Kidney (tissue), 13 donors: ENCODE measurements at regions not wholly inside any gene's neighbourhood (a gene's known extent, or its start where the extent isn't known, plus 50 kb on each side); places are given as distances from the start of the nearest gene placed in this dataset.
"Not testable (repeated sequence)": the region's sequence is repeated elsewhere in the genome, so short reads cannot be mapped to it uniquely, and the experiment has no call there.

ENCODE experiments used
- DNase-seq, 5 donors: peaks; one replicate each; pipeline ENCODE4 v3.0.0-alpha.2; 2013 to 2020
- FAIRE-seq: peaks from 2 replicates; lab custom pipeline; 2012; peaks lifted over from hg19 to GRCh38; lab: Jason Lieb, UNC
- H3K27ac ChIP-seq, 2 donors: one replicate each; pipeline ENCODE4 v1.7.0; 2013; ENCODE audit warnings: low read depth in 2 of 2, low read length in 2 of 2, inconsistent platforms in 1 of 2
- H3K27me3 ChIP-seq: one replicate; pipeline ENCODE4 v1.7.1; 2013; ENCODE audit warnings: low read length, inconsistent platforms; ENCODE audit not compliant: control insufficient read depth, insufficient read depth
- H3K36me3 ChIP-seq, 3 donors: one replicate each; pipeline versions ENCODE4 v1.7.0 to v1.7.1; 2013; ENCODE audit warnings: low read length in 3 of 3, control low read depth in 1 of 3, inconsistent platforms in 1 of 3; ENCODE audit not compliant: insufficient read depth in 3 of 3, control insufficient read depth in 2 of 3
- H3K4me1 ChIP-seq, 3 donors: one replicate each; pipeline versions ENCODE4 v1.7.0 to v1.7.1; 2013; ENCODE audit warnings: low read length in 3 of 3, inconsistent platforms in 1 of 3, low read depth in 1 of 3; ENCODE audit not compliant: control insufficient read depth in 2 of 3, insufficient read depth in 2 of 3
- H3K4me3 ChIP-seq, 3 donors: one replicate each; pipeline versions ENCODE4 v1.7.0 to v1.8.1; 2013; ENCODE audit warnings: low read length in 3 of 3, control low read depth in 1 of 3, inconsistent platforms in 1 of 3
- H3K9ac ChIP-seq, 3 donors: one replicate each; pipeline versions ENCODE4 v1.7.0 to v1.7.1; 2013; ENCODE audit warnings: low read length in 3 of 3, control low read depth in 1 of 3, inconsistent platforms in 1 of 3
- H3K9me3 ChIP-seq, 3 donors: one replicate each; pipeline versions ENCODE4 v1.7.0 to v1.7.1; 2013; ENCODE audit warnings: low read length in 3 of 3, control low read depth in 1 of 3, inconsistent platforms in 1 of 3; ENCODE audit not compliant: control insufficient read depth in 2 of 3, insufficient read depth in 1 of 3
- CTCF ChIP-seq: IDR thresholded peaks from 3 replicates; pipeline ENCODE4 v1.5.1; 2012; ENCODE audit warnings: mild to moderate bottlenecking, moderate library complexity, borderline replicate concordance; ENCODE audit not compliant: insufficient read depth; ENCODE audit errors: extremely low read depth
- intact Hi-C: fragments of 100-400 bp; cut with DNase I; formaldehyde crosslinking; loops from one replicate; pipeline ENCODE4 v1.11.1; 2022
- donor health status: control.
- donor health status: control.
- donor health status: control.
- donor health status: control.
- donor health status: control.
- donor health status: DM: yes; HTN: yes; CAD: no.
- donor health status: Normal renal cell carcinoma (clear cell type).

- H3K36me3 ChIP-seq, DNase-seq, H3K27ac ChIP-seq, H3K9me3 ChIP-seq, H3K9ac ChIP-seq, H3K4me3 ChIP-seq, H3K27me3 ChIP-seq, H3K4me1 ChIP-seq, intact Hi-C loops, FAIRE-seq: not testable (repeated sequence)
Observed at GRCh38 chr17:30689266-30690000, 135.1 kb downstream of the CRLF3 start.

- H3K36me3 ChIP-seq, FAIRE-seq, H3K9ac ChIP-seq, H3K4me3 ChIP-seq, H3K27ac ChIP-seq, H3K4me1 ChIP-seq, intact Hi-C loops, H3K9me3 ChIP-seq, H3K27me3 ChIP-seq: not testable (repeated sequence)
- DNase-seq: peak in 3 of 5 donors; percentile 27 to 72 (median 43)
Observed at GRCh38 chr17:30686538-30687479, 137.7 kb downstream of the CRLF3 start.

- H3K36me3 ChIP-seq, H3K27ac ChIP-seq, FAIRE-seq, H3K9ac ChIP-seq, H3K27me3 ChIP-seq, H3K9me3 ChIP-seq, intact Hi-C loops, DNase-seq, H3K4me1 ChIP-seq, H3K4me3 ChIP-seq: not testable (repeated sequence)
Observed at GRCh38 chr17:30682280-30682679, 142.2 kb downstream of the CRLF3 start.

GRCh38 chr17:30680681-30681080 is 143.8 kb downstream of the CRLF3 start:
- H3K9ac ChIP-seq, H3K4me3 ChIP-seq, FAIRE-seq, H3K36me3 ChIP-seq, H3K9me3 ChIP-seq, H3K27ac ChIP-seq, intact Hi-C loops, DNase-seq, H3K27me3 ChIP-seq, H3K4me1 ChIP-seq: not testable (repeated sequence)

GRCh38 chr17:30677550-30678249 is 146.8 kb downstream of the CRLF3 start:
- TF ChIP-seq CTCF: no peak
- Histone ChIP-seq H3K4me1 (no peaks in the 10 kb centered on the region), H3K36me3 (no peaks in the 10 kb centered on the region), H3K27me3 (no peaks in the 10 kb centered on the region), H3K27ac (no peak overlapping the region), H3K9me3 (no peaks in the 10 kb centered on the region), H3K9ac (no peak overlapping the region), H3K4me3 (no peak overlapping the region)
- FAIRE-seq (no peak), DNase-seq (no peak)
- intact Hi-C loops: no loop called here

- intact Hi-C loops, DNase-seq, FAIRE-seq, H3K27ac ChIP-seq, H3K4me3 ChIP-seq, H3K9ac ChIP-seq, H3K4me1 ChIP-seq, H3K36me3 ChIP-seq, H3K27me3 ChIP-seq, H3K9me3 ChIP-seq: not testable (repeated sequence)
Observed at GRCh38 chr17:30675777-30676492, 148.6 kb downstream of the CRLF3 start.
